NT2/D1 (cell line): ENCODE measurements at regions not wholly inside any gene's neighbourhood (a gene's known extent, or its start where the extent isn't known, plus 50 kb on each side); places are given as distances from the start of the nearest gene placed in this dataset.

Experiments used
- DNase-seq: peaks from one replicate; pipeline ENCODE4 v3.0.0-alpha.2; 2011; ENCODE audit warnings: low read depth, low spot score
- H3K27me3 ChIP-seq: 2 replicates; pipeline ENCODE4 v1.6.0; 2011; ENCODE audit warnings: mild to moderate bottlenecking; ENCODE audit not compliant: insufficient read length, insufficient read depth
- H3K36me3 ChIP-seq: 2 replicates; pipeline ENCODE4 v1.6.1; 2011; ENCODE audit warnings: mild to moderate bottlenecking, low read length, mixed read lengths; ENCODE audit not compliant: insufficient read depth, insufficient read length
- H3K4me1 ChIP-seq: 2 replicates; pipeline ENCODE4 v1.5.1; 2011; ENCODE audit not compliant: insufficient read depth, insufficient read length
- H3K4me3 ChIP-seq: 2 replicates; pipeline ENCODE4 v1.5.1; 2011; ENCODE audit warnings: low read depth; ENCODE audit not compliant: insufficient read length
- H3K9ac ChIP-seq: 2 replicates; pipeline ENCODE4 v1.6.0; 2011; ENCODE audit warnings: low read depth; ENCODE audit not compliant: insufficient read length
- H3K9me3 ChIP-seq: 2 replicates; pipeline ENCODE4 v1.5.1; 2011; ENCODE audit warnings: mild to moderate bottlenecking, low read length; ENCODE audit not compliant: insufficient read depth
- SUZ12 ChIP-seq: IDR thresholded peaks from 2 replicates; pipeline ENCODE4 v1.6.1; 2011; ENCODE audit not compliant: insufficient read length, insufficient read depth; ENCODE audit errors: extremely low read depth
- YY1 ChIP-seq: IDR thresholded peaks from 2 replicates; pipeline ENCODE4 v1.6.1; 2011; ENCODE audit not compliant: insufficient read length, insufficient read depth
- ZNF274 ChIP-seq: IDR thresholded peaks from 2 replicates; pipeline ENCODE4 v1.6.1; 2011; ENCODE audit warnings: mild to moderate bottlenecking, low read depth, low read length

- Histone ChIP-seq H3K9ac (no peak overlapping the region), H3K36me3 (no peaks in the 10 kb centered on the region), H3K9me3 (no peaks in the 10 kb centered on the region), H3K27me3 (no peaks in the 10 kb centered on the region), H3K4me3 (no peak overlapping the region), H3K4me1 (no peaks in the 10 kb centered on the region)
- no peak for TF ChIP-seq SUZ12
- TF ChIP-seq ZNF274, result no peak
- no peak for TF ChIP-seq YY1
- DNase-seq, result no peak
Observed at GRCh38 chr7:93773446-93773845, 117.1 kb downstream of the TFPI2 start.

GRCh38 chr7:93765475-93765874 lies 125.1 kb downstream of the TFPI2 start:
- H3K9me3 ChIP-seq, result no peaks in the 10 kb centered on the region
- no peaks in the 10 kb centered on the region for H3K36me3 ChIP-seq
- no peak for TF ChIP-seq ZNF274
- no peak for TF ChIP-seq YY1
- no peak for TF ChIP-seq SUZ12
- no peaks in the 10 kb centered on the region for H3K27me3 ChIP-seq
- no peaks in the 10 kb centered on the region for H3K4me1 ChIP-seq
- no peak overlapping the region for H3K4me3 ChIP-seq
- no peak for DNase-seq
- H3K9ac ChIP-seq, result no peak overlapping the region

GRCh38 chr7:93758631-93759030 lies 131.9 kb downstream of the TFPI2 start:
- no peaks in the 10 kb centered on the region for H3K4me1 ChIP-seq
- no peaks in the 10 kb centered on the region for H3K36me3 ChIP-seq
- H3K4me3 ChIP-seq, result no peak overlapping the region
- H3K27me3 ChIP-seq, result no peaks in the 10 kb centered on the region
- no peak overlapping the region for H3K9ac ChIP-seq
- H3K9me3 ChIP-seq, result no peaks in the 10 kb centered on the region
- TF ChIP-seq ZNF274 (no peak), SUZ12 (no peak), YY1 (no peak)
- no peak for DNase-seq

GRCh38 chr7:93757426-93757825 lies 133.1 kb downstream of the TFPI2 start:
- no peak for DNase-seq
- Histone ChIP-seq H3K9me3 (no peaks in the 10 kb centered on the region), H3K4me1 (no peaks in the 10 kb centered on the region), H3K27me3 (no peaks in the 10 kb centered on the region), H3K4me3 (no peak overlapping the region), H3K36me3 (no peaks in the 10 kb centered on the region), H3K9ac (no peak overlapping the region)
- TF ChIP-seq ZNF274 (no peak), SUZ12 (no peak), YY1 (no peak)

- no peak for DNase-seq
- Histone ChIP-seq H3K9ac (no peak overlapping the region), H3K9me3 (peaks cover 3% of the 10 kb centered on the region; the same call in 1 of the 2 replicates), H3K4me1 (no peaks in the 10 kb centered on the region), H3K4me3 (no peak overlapping the region), H3K36me3 (no peaks in the 10 kb centered on the region), H3K27me3 (no peaks in the 10 kb centered on the region)
- TF ChIP-seq SUZ12 (no peak), YY1 (no peak), ZNF274 (no peak)
Observed at GRCh38 chr7:93756890-93757289, 133.7 kb downstream of the TFPI2 start.

- no peak for DNase-seq
- no peaks in the 10 kb centered on the region for H3K4me1 ChIP-seq
- H3K9ac ChIP-seq, result no peak overlapping the region
- no peak overlapping the region for H3K4me3 ChIP-seq
- H3K27me3 ChIP-seq, result no peaks in the 10 kb centered on the region
- H3K9me3 ChIP-seq, result peaks cover 10% of the 10 kb centered on the region; the same call in 1 of the 2 replicates
- TF ChIP-seq ZNF274 (no peak), YY1 (no peak), SUZ12 (no peak)
- no peaks in the 10 kb centered on the region for H3K36me3 ChIP-seq
Observed at GRCh38 chr7:93751421-93751820, 139.1 kb downstream of the TFPI2 start.

- no peak overlapping the region for H3K4me3 ChIP-seq
- H3K9me3 ChIP-seq, result peaks cover 10% of the 10 kb centered on the region; the same call in 1 of the 2 replicates
- no peaks in the 10 kb centered on the region for H3K27me3 ChIP-seq
- no peaks in the 10 kb centered on the region for H3K36me3 ChIP-seq
- TF ChIP-seq ZNF274 (no peak), YY1 (no peak), SUZ12 (no peak)
- no peaks in the 10 kb centered on the region for H3K4me1 ChIP-seq
- DNase-seq, result no peak
- H3K9ac ChIP-seq, result no peak overlapping the region
Observed at GRCh38 chr7:93750986-93751385, 139.6 kb downstream of the TFPI2 start.
